ENCODE measurements at regions not wholly inside any gene's neighbourhood (a gene's known extent, or its start where the extent isn't known, plus 50 kb on each side); places are given as distances from the start of the nearest gene placed in this dataset.

GRCh38 chr16:13864689-13865088, 55.3 kb upstream of the ERCC4 start:
- no peaks in the 10 kb centered on the region for H3K27me3 ChIP-seq (ENCODE audit: control insufficient read depth, insufficient read depth, low read length)
- H3K4me3 ChIP-seq (ENCODE audit: low read depth, low read length), result no peak overlapping the region
- TF ChIP-seq CTCF (IDR thresholded peaks at IDR 0.05; ENCODE audit: insufficient read depth, low read depth, low read length), result no peak
- DNase-seq (ENCODE audit: low read depth), result no peak
- ChIA-PET POLR2A (no interaction called here), CTCF (interaction anchor here (0.6 to 2.7 kb wide), 5 partner anchors 7 to 55 kb away, joined by 3 to 11 read pairs (median 3); partner anchors contain the start of gene ERCC4)
- no peaks in the 10 kb centered on the region for H3K36me3 ChIP-seq (ENCODE audit: control insufficient read depth, insufficient read depth, low read length)

GRCh38 chr16:13866073-13866472, 53.9 kb upstream of the ERCC4 start:
- CTCF ChIA-PET, result interaction anchor here (0.5 to 2.4 kb wide), 10 partner anchors 8 to 420 kb away, joined by 3 to 9 read pairs (median 4); partner anchors contain the start of gene ERCC4
- DNase-seq (ENCODE audit: low read depth), result no peak
- Histone ChIP-seq H3K4me3 (ENCODE audit: low read depth, low read length) (no peak overlapping the region), H3K36me3 (ENCODE audit: control insufficient read depth, insufficient read depth, low read length) (no peaks in the 10 kb centered on the region), H3K27me3 (ENCODE audit: control insufficient read depth, insufficient read depth, low read length) (no peaks in the 10 kb centered on the region)
- peak; percentile 82 for TF ChIP-seq CTCF (IDR thresholded peaks at IDR 0.05; ENCODE audit: insufficient read depth, low read depth, low read length)
- POLR2A ChIA-PET, result no interaction called here
